GM21717 (cell line): ENCODE measurements at regions not wholly inside any gene's neighbourhood (a gene's known extent, or its start where the extent isn't known, plus 50 kb on each side); places are given as distances from the start of the nearest gene placed in this dataset.
"Not testable (repeated sequence)": the region's sequence is repeated elsewhere in the genome, so short reads cannot be mapped to it uniquely, and the experiment has no call there.

ENCODE experiments used
- ATAC-seq: cut with Tn5 transposase; IDR thresholded peaks from one replicate; pipeline ENCODE4 v1.9.1; 2021; ENCODE audit warnings: mild to moderate bottlenecking, moderate library complexity; ENCODE audit not compliant: unreplicated experiment

- no peak for ATAC-seq
Measured at GRCh38 chr18:26654616-26655524, 106.5 kb upstream of the KCTD1 start.

GRCh38 chr18:26653943-26654615 lies 105.7 kb upstream of the KCTD1 start:
- ATAC-seq: no peak

DNA sequence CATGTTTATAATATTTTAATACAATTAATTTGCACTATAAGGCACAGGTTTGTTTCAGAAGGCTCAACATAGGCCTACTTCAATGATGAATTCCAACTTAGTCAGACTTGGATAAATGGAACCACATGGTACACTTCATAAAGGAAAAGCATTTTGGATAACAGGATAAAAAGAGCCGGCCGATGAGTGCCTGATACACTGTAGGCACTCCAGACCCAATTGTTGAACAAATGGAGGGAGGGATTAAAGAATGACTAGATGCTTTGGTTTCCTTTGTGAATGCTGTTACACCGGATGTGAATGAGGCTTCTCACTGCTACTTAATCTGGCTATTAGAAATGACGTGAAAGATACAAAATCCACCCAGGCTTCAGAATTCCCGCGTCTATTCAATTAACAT lies 104.1 kb upstream of the KCTD1 start:
- ATAC-seq: no peak

- ATAC-seq: no peak
Measured at GRCh38 chr18:26650310-26651268, 102.2 kb upstream of the KCTD1 start.

DNA sequence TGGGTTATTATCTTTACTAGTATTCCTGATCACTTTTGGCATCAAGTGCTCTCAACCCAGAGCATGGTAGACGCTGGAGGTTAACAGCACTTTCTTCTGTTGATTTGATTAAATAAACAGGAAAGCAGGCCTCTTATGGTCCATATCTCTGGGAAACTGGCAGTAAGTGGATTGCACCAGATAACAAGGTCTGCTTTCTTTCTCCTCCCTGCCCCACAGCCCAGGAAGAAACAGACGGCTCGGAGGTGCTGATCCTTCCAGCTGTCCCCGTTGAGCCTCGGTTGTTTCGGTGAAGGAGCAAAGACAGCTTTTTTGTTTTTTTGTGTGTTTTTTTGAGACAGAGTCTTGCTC lies 100.8 kb upstream of the KCTD1 start:
- no peak for ATAC-seq

GRCh38 chr18:26648509-26649192 lies 100.3 kb upstream of the KCTD1 start:
- ATAC-seq: no peak

- ATAC-seq: no peak
Measured at GRCh38 chr18:26646901-26647300, 98.5 kb upstream of the KCTD1 start.

DNA sequence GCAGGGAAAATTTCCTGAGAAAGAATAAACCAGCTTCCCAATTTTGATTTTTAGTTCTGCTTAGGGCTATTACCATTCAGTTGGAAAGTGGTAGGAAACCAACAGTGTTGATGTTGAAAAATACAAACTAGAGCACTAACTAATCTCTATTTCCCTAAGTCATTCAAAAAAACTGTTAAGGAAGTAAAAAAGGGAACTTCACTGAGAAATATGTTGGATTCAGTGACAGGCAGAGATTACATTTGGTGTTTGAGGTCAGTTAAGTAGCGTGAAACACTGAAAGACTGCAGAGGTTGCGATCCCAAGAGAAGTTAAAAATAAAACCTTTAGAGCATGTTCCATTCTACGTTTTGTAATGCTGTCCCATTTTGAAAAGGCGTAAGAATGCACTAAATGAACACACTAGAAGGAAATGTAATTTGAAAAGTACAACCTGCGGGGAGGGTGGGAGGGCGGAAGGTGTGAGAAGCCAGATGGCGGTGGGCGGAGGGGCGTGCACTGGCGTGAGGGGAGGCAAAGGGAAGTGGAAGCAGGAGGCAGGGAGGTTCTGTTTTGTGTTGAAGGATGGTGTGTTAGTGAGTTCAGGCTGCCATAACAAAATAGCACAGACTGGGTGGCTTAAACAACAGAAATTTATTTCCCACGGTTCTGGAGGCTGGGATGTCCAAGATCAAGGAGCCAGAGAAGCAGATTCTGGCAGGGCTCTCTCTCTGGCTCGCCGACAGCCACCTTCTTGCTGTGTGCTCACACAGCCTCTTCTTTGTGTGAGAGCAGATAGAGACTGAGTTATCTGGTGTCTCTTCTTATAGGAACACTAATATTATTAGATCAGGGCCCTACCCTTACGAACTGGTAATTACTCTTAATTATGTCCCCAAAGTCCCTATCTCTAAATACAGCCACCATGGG lies 94.3 kb upstream of the KCTD1 start:
- no peak for ATAC-seq

- ATAC-seq: no peak
Measured at GRCh38 chr18:26640541-26640940, 92.2 kb upstream of the KCTD1 start.

DNA sequence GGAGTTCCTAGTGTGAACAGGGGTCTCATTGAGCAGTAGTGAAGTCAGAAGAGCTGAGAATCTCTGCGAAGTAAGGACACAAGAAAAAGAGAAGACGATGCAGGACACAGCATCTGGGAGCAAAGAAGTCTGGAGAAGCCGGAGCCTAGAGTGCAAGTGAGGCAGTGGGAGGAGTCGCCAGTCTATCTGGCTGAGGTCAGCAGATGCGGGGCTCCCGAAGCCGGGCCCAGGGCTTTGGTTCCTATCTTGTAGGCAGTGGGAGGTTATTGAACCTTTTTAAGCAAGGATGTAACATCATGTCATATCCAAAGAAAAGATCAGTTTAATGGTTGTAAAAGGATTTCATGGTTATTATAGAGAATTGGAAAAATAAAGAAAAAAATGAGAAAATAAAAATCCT lies 90.8 kb upstream of the KCTD1 start:
- no peak for ATAC-seq

- ATAC-seq: no peak
Measured at GRCh38 chr18:26637983-26638382, 89.6 kb upstream of the KCTD1 start.

GRCh38 chr18:26637324-26637723 lies 89.0 kb upstream of the KCTD1 start:
- no peak for ATAC-seq

GRCh38 chr18:26635466-26635865 lies 87.1 kb upstream of the KCTD1 start:
- no peak for ATAC-seq

GRCh38 chr18:26634631-26635030 lies 86.3 kb upstream of the KCTD1 start:
- ATAC-seq: no peak

DNA sequence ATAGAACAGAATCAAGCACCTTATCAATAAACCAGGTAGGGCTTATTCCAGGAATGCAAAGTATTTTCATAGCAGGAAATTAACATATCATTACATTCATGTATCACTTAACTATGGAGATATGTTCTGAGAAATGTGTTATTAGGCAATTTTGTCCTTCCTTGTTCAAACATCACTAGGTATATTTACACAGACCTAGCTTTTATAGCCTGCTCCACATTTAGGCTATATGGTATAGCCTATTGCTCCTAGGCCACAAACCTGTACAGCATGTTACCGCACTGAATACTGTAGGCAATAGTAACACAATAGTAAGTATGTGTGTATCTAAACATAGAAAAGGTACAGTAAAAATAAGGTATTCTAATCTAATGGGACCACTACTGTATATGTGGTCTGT lies 82.8 kb upstream of the KCTD1 start:
- ATAC-seq: no peak

GRCh38 chr18:26630596-26630995 lies 82.2 kb upstream of the KCTD1 start:
- ATAC-seq: no peak

DNA sequence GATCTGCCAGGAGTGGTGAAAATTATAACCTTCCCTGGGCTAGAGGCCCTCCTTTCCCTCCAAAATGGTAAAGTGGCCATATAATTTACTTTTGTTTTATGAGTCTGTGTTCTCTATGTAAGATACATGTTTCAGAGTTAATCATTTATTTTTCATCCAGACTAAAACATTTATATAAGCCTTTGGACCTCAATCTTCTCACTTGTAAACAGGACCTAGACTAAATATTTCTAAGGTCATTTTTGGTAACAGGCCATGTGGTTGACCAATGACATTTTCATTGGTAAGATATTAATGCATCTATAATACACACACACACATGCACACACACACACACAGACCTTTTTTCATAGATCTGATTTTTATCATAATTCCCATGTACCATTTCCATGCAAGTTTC lies 79.7 kb upstream of the KCTD1 start:
- ATAC-seq: no peak

DNA sequence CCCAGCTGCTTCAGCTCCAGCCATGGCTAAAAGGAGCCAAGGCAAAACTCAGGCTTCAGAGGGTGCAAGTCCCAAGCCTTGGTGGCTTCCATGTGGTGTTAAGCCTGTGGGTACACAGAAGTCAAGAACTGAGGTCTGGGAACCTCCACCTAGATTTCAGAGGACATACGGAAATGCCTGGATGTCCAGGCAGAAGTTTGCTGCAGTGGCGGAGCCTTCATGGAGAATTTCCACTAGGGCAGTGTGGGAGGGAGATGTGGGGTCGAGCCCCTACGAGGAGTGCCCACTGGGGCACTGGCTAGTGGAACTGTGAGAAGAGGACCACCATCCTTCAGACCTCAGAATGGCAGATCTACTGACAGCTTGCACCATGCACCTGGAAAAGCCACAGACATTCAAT lies 76.1 kb upstream of the KCTD1 start:
- no peak for ATAC-seq

GRCh38 chr18:26623314-26623713 lies 75.0 kb upstream of the KCTD1 start:
- ATAC-seq: not testable (repeated sequence)
